ENCODE measurements at regions not wholly inside any gene's neighbourhood (a gene's known extent, or its start where the extent isn't known, plus 50 kb on each side); places are given as distances from the start of the nearest gene placed in this dataset.

GRCh38 chr7:440059-440749 lies 79.4 kb downstream of the PDGFA start:
- DNase-seq (ENCODE audit: low read depth): no peak

GRCh38 chr7:441684-442421 lies 77.8 kb downstream of the PDGFA start:
- DNase-seq (ENCODE audit: low read depth): no peak

- DNase-seq (ENCODE audit: low read depth): no peak
Observed at GRCh38 chr7:442457-442856, 77.2 kb downstream of the PDGFA start.

- no peak for DNase-seq (ENCODE audit: low read depth)
Observed at GRCh38 chr7:443279-443833, 76.3 kb downstream of the PDGFA start.

- no peak for DNase-seq (ENCODE audit: low read depth)
Observed at GRCh38 chr7:444606-445005, 75.0 kb downstream of the PDGFA start.

- no peak for DNase-seq (ENCODE audit: low read depth)
Observed at GRCh38 chr7:445020-445419, 74.6 kb downstream of the PDGFA start.

- no peak for DNase-seq (ENCODE audit: low read depth)
Observed at GRCh38 chr7:445563-446288, 73.9 kb downstream of the PDGFA start.

GRCh38 chr7:446289-446935 lies 73.2 kb downstream of the PDGFA start:
- no peak for DNase-seq (ENCODE audit: low read depth)
